Astrocyte (in vitro differentiated cells and primary cell): ENCODE measurements at regions not wholly inside any gene's neighbourhood (a gene's known extent, or its start where the extent isn't known, plus 50 kb on each side); places are given as distances from the start of the nearest gene placed in this dataset.

ENCODE experiments used
- EZH2 ChIP-seq: IDR thresholded peaks from 2 replicates; pipeline ENCODE4 v1.6.1; 2012; ENCODE audit warnings: mild to moderate bottlenecking, low read length, inconsistent platforms; ENCODE audit not compliant: insufficient read depth
- TF ChIP-seq, protein P1 (sequence below): IDR thresholded peaks from 2 replicates; pipeline ENCODE4 v1.5.1; 2011; ENCODE audit warnings: low read depth, mild to moderate bottlenecking, inconsistent platforms, low read length, moderate library complexity; ENCODE audit not compliant: insufficient read depth

DNA sequence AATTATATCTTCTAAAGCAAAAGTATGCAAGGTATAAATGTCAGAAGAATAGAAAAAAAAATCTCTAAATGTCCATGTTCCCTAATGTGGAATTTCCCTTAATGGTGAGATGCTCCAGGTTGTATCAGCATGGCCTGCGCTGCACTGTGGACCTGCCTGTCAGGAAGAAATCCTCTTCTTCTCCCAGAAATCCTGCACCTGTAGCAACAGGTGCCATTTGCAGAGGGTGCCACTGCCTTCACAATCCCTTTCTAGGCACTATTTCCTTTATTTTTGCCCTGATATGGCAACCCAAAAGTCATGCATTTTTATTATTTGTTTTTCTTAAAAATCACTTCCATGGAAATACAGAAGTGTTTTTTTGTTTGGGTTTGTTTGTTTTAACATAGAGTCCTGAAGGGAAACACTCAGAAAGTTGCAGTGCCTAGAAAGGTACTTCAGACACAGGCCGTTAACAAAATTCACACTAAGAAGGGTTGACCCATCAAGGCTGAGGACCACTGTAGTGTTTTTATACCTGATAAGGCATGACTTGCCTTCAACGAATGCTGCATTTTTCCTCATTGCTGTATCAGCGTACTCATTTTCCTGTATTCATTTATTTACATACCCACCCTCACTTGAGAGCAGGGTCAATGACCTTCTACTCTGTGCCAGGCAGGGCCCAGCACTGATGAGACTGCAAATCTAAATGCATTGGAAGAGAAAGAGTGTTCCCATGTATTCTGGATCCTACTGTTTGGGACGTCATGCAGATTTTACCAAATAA is 177.8 kb downstream of the SNX18 start:
- TF ChIP-seq, protein P1, sequence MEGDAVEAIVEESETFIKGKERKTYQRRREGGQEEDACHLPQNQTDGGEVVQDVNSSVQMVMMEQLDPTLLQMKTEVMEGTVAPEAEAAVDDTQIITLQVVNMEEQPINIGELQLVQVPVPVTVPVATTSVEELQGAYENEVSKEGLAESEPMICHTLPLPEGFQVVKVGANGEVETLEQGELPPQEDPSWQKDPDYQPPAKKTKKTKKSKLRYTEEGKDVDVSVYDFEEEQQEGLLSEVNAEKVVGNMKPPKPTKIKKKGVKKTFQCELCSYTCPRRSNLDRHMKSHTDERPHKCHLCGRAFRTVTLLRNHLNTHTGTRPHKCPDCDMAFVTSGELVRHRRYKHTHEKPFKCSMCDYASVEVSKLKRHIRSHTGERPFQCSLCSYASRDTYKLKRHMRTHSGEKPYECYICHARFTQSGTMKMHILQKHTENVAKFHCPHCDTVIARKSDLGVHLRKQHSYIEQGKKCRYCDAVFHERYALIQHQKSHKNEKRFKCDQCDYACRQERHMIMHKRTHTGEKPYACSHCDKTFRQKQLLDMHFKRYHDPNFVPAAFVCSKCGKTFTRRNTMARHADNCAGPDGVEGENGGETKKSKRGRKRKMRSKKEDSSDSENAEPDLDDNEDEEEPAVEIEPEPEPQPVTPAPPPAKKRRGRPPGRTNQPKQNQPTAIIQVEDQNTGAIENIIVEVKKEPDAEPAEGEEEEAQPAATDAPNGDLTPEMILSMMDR, result no peak
- no peak for TF ChIP-seq EZH2
